A549 (cell line): ENCODE measurements at regions not wholly inside any gene's neighbourhood (a gene's known extent, or its start where the extent isn't known, plus 50 kb on each side); places are given as distances from the start of the nearest gene placed in this dataset.

Experiments used
- ATAC-seq, 2 experiments: fragments of 200-7000 bp in 1 of 2; fragments of >200 bp in 1 of 2; cut with Nextera tagmentation in 1 of 2; cut with Tn5 transposase in 1 of 2; 3 replicates each; pipeline versions ENCODE4 v1.8.0 to v1.9.1; 2018 to 2020; ENCODE audit warnings: mild to moderate bottlenecking in 1 of 2, moderate library complexity in 1 of 2
- CTCF ChIA-PET: fragments of 300-600 bp; sonication (Branson Sonifier 250); formaldehyde crosslinking; extraction: SDS; loops from one replicate; lab custom pipeline; 2021; ENCODE audit warnings: antibody characterized with exemption, inconsistent platforms; lab: Yijun Ruan, JAX
- POLR2A ChIA-PET: fragments of 350-600 bp; formaldehyde crosslinking; extraction: SDS; loops from one replicate; lab custom pipeline; 2021; ENCODE audit warnings: antibody characterized with exemption, inconsistent platforms; lab: Yijun Ruan, JAX
- DNase-seq, 2 experiments: peaks; one replicate each; pipeline versions ENCODE4 v3.0.0 to v3.0.0-alpha.2; 2011 to 2016; ENCODE audit warnings: low read depth in 1 of 2, low spot score in 1 of 2
- FAIRE-seq: peaks from 2 replicates; lab custom pipeline; 2011; peaks lifted over from hg19 to GRCh38; lab: Jason Lieb, UNC
- H3K27ac ChIP-seq, 2 experiments: fragments of >200 bp; sonication (Bioruptor Twin); formaldehyde crosslinking; 3 replicates each; pipeline ENCODE4 v1.5.1; 2016 to 2017
- H3K4me1 ChIP-seq: fragments of >200 bp; sonication (Bioruptor Twin); formaldehyde crosslinking; 3 replicates; pipeline ENCODE4 v1.6.1; 2016
- H3K4me2 ChIP-seq: fragments of >200 bp; sonication (Bioruptor Twin); formaldehyde crosslinking; 3 replicates; pipeline ENCODE4 v1.6.1; 2016
- H3K4me3 ChIP-seq: fragments of >200 bp; sonication (Bioruptor Twin); formaldehyde crosslinking; 3 replicates; pipeline ENCODE4 v1.5.1; 2016
- H3K9me3 ChIP-seq: fragments of >200 bp; sonication (Bioruptor Twin); formaldehyde crosslinking; 3 replicates; pipeline ENCODE4 v1.6.1; 2016
- CHD2 ChIP-seq: fragments of 150-350 bp; IDR thresholded peaks from 2 replicates; pipeline ENCODE4 v1.6.1; 2014; ENCODE audit warnings: low read length; ENCODE audit not compliant: partially characterized antibody
- CHD4 ChIP-seq: fragments of 200-600 bp; sonication (generic); IDR thresholded peaks from 2 replicates; pipeline ENCODE4 v1.6.1; 2016; ENCODE audit warnings: antibody characterized with exemption, mild to moderate bottlenecking, borderline replicate concordance
- EP300 ChIP-seq, 2 experiments: fragments of >200 bp; sonication (Bioruptor Twin); formaldehyde crosslinking; IDR thresholded peaks; 2 replicates in 1 of 2; 3 replicates in 1 of 2; pipeline ENCODE4 v1.6.1; 2016 to 2017
- FOSB ChIP-seq: fragments of 250-450 bp; sonication (Bioruptor Pico); IDR thresholded peaks from 2 replicates; pipeline ENCODE4 v1.5.0; 2020; ENCODE audit warnings: mild to moderate bottlenecking, moderate library complexity
- FOSL2 ChIP-seq, 2 experiments: fragments of 450-650 bp in 1 of 2; fragments of >200 bp in 1 of 2; sonication (Bioruptor Twin) in 1 of 2; formaldehyde crosslinking; IDR thresholded peaks; 2 replicates each; pipeline versions ENCODE4 v1.5.0 to v1.6.1; 2016 to 2020; ENCODE audit warnings: mild to moderate bottlenecking in 1 of 2, moderate library complexity in 1 of 2
- FOXS1 ChIP-seq: fragments of 250-450 bp; sonication (Bioruptor Pico); IDR thresholded peaks from 2 replicates; pipeline ENCODE4 v1.5.0; 2020; ENCODE audit warnings: mild to moderate bottlenecking, moderate library complexity
- GATA3 ChIP-seq: IDR thresholded peaks from 2 replicates; pipeline ENCODE4 v1.6.1; 2012; ENCODE audit warnings: borderline replicate concordance
- HEYL ChIP-seq: fragments of 250-450 bp; sonication (Bioruptor Pico); IDR thresholded peaks from 2 replicates; pipeline ENCODE4 v1.8.0; 2021; ENCODE audit warnings: mild to moderate bottlenecking, moderate library complexity
- JUN ChIP-seq, 2 experiments: fragments of >200 bp; sonication (Bioruptor Twin); formaldehyde crosslinking; IDR thresholded peaks; 2 replicates in 1 of 2; 3 replicates in 1 of 2; pipeline ENCODE4 v1.6.1; 2016 to 2017
- KDM5A ChIP-seq: fragments of 200-600 bp; sonication (generic); IDR thresholded peaks from 2 replicates; pipeline ENCODE4 v1.6.1; 2016; ENCODE audit warnings: antibody characterized with exemption, mild to moderate bottlenecking
- MAFK ChIP-seq: fragments of 450-650 bp; IDR thresholded peaks from 2 replicates; pipeline ENCODE4 v1.6.1; 2014; ENCODE audit not compliant: partially characterized antibody
- NPAS2 ChIP-seq: fragments of 250-450 bp; sonication (Bioruptor Pico); IDR thresholded peaks from 2 replicates; pipeline ENCODE4 v1.8.0; 2022; ENCODE audit warnings: mild to moderate bottlenecking, moderate library complexity, borderline replicate concordance
- NR3C1 ChIP-seq: fragments of >200 bp; sonication (Bioruptor Twin); formaldehyde crosslinking; IDR thresholded peaks from 3 replicates; pipeline ENCODE4 v1.6.1; 2017
- PHF8 ChIP-seq: fragments of 200-600 bp; sonication (generic); IDR thresholded peaks from 2 replicates; pipeline ENCODE4 v1.6.1; 2016; ENCODE audit warnings: low read depth, mild to moderate bottlenecking, antibody characterized with exemption, moderate library complexity, borderline replicate concordance
- RAD21 ChIP-seq, 2 experiments: fragments of >200 bp in 1 of 2; sonication (Bioruptor Twin) in 1 of 2; formaldehyde crosslinking in 1 of 2; IDR thresholded peaks in 1 of 2; conservative IDR thresholded peaks in 1 of 2; 2 replicates in 1 of 2; 3 replicates in 1 of 2; pipeline ENCODE4 v1.6.1; 2012 to 2018; ENCODE audit warnings: inconsistent platforms in 1 of 2
- RARB ChIP-seq: fragments of 250-450 bp; sonication (Bioruptor Pico); IDR thresholded peaks from 2 replicates; pipeline ENCODE4 v1.8.0; 2021; ENCODE audit warnings: mild to moderate bottlenecking, moderate library complexity
- RCOR1 ChIP-seq: fragments of 150-350 bp; IDR thresholded peaks from 2 replicates; pipeline ENCODE4 v1.6.1; 2014; ENCODE audit warnings: antibody characterized with exemption, low read length, low read depth
- RFX5 ChIP-seq: fragments of 450-650 bp; IDR thresholded peaks from 2 replicates; pipeline ENCODE4 v1.7.1; 2014; ENCODE audit warnings: antibody characterized with exemption, mild to moderate bottlenecking, moderate library complexity
- RNF2 ChIP-seq: fragments of 200-600 bp; sonication (generic); IDR thresholded peaks from 2 replicates; pipeline ENCODE4 v1.6.1; 2016; ENCODE audit warnings: low read depth, mild to moderate bottlenecking, antibody characterized with exemption, moderate library complexity, borderline replicate concordance
- SREBF2 ChIP-seq: fragments of 450-650 bp; IDR thresholded peaks from 2 replicates; pipeline ENCODE4 v1.6.1; 2014; ENCODE audit warnings: mild to moderate bottlenecking, moderate library complexity
- ZFP36 ChIP-seq: fragments of 450-650 bp; IDR thresholded peaks from 2 replicates; pipeline ENCODE4 v1.6.1; 2014; ENCODE audit warnings: borderline replicate concordance; ENCODE audit not compliant: partially characterized antibody
- ZSCAN20 ChIP-seq: fragments of 250-450 bp; sonication (Bioruptor Pico); IDR thresholded peaks from 2 replicates; pipeline ENCODE4 v1.8.0; 2022; ENCODE audit warnings: mild to moderate bottlenecking, moderate library complexity
- WGBS: methylation state at CpG from one replicate; pipeline ENCODE4 v1.1.6; 2017; ENCODE audit errors: missing lambda C conversion rate; 5-methylcytosine and 5-hydroxymethylcytosine counted together
- TF ChIP-seq, protein P1 (sequence below): IDR thresholded peaks from 2 replicates; pipeline ENCODE4 v1.6.1; 2012
- TF ChIP-seq, protein P2 (sequence below): fragments of 250-450 bp; sonication (Bioruptor Pico); IDR thresholded peaks from 2 replicates; pipeline ENCODE4 v1.5.0; 2020; ENCODE audit warnings: low read depth, mild to moderate bottlenecking, moderate library complexity
- TF ChIP-seq, protein P3 (sequence below): fragments of >200 bp; sonication (Bioruptor Twin); formaldehyde crosslinking; IDR thresholded peaks from 2 replicates; pipeline ENCODE4 v1.6.1; 2016
- TF ChIP-seq, protein P4 (sequence below): fragments of 450-650 bp; IDR thresholded peaks from 2 replicates; pipeline ENCODE4 v1.6.1; 2014; ENCODE audit warnings: antibody characterized with exemption
- TF ChIP-seq, protein P5 (sequence below): fragments of 150-350 bp; IDR thresholded peaks from 2 replicates; pipeline ENCODE4 v1.6.1; 2014; ENCODE audit warnings: low read depth, mild to moderate bottlenecking, low read length
- TF ChIP-seq, protein P6 (sequence below): IDR thresholded peaks from 2 replicates; pipeline ENCODE4 v1.6.1; 2012; ENCODE audit warnings: low read depth, borderline replicate concordance

DNA sequence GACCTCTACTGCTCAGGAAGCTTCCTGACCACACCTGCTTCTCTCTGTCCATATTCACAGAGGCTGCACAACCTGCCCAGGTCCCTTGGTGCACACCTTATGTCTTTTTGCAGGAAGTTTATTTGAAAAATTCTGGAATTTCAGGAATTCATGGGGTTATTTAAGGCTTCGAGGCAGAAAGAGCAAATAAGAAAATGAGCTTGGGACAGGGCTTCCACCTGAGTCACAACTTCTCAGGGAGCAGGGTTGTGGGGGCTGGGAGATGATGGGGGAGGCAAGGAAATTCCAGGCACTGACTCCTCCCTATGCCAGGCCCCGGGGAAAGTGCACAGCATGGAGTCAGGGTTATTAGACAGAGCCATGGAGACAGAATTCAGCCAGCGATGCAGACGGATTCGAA is 57.7 kb downstream of the INHBB start:
- H3K27ac ChIP-seq: peak overlapping the region; percentile 63 to 84
- peak in 1 of 2 experiments; percentile 75 for DNase-seq
- peak in 1 of 2 experiments; percentile 42; a peak in 1 of 5 replicates for TF ChIP-seq JUN (IDR thresholded peaks at IDR 0.05)
- no peak for TF ChIP-seq KDM5A
- peak in 1 of 2 experiments; percentile 41; a peak in 1 of 5 replicates for TF ChIP-seq EP300 (IDR thresholded peaks at IDR 0.05)
- 0 out of 5 replicates have a peak, but pooled peaks of 1 of the 2 experiments have one; percentile 14 for TF ChIP-seq RAD21 (conservative IDR thresholded peaks at IDR 0.05 in 1 of 2, IDR thresholded peaks at IDR 0.05 in 1 of 2)
- no peak for TF ChIP-seq NPAS2 (CRISPR knock-in tag)
- TF ChIP-seq, protein P1, sequence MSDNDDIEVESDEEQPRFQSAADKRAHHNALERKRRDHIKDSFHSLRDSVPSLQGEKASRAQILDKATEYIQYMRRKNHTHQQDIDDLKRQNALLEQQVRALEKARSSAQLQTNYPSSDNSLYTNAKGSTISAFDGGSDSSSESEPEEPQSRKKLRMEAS: peak; percentile 47; the same call in 1 of the 2 replicates
- TF ChIP-seq FOSB (CRISPR knock-in tag): no peak
- TF ChIP-seq GATA3: no peak
- TF ChIP-seq ZSCAN20: no peak
- TF ChIP-seq, protein P2, sequence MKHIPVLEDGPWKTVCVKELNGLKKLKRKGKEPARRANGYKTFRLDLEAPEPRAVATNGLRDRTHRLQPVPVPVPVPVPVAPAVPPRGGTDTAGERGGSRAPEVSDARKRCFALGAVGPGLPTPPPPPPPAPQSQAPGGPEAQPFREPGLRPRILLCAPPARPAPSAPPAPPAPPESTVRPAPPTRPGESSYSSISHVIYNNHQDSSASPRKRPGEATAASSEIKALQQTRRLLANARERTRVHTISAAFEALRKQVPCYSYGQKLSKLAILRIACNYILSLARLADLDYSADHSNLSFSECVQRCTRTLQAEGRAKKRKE (CRISPR knock-in tag): no peak
- no peak for TF ChIP-seq FOXS1
- TF ChIP-seq CHD2: no peak
- TF ChIP-seq FOSL2 (IDR thresholded peaks at IDR 0.05): no peak
- peak; percentile 46; the same call in 1 of the 2 replicates for TF ChIP-seq FOSL2 (CRISPR knock-in tag; IDR thresholded peaks at IDR 0.05)
- TF ChIP-seq PHF8: no peak

GRCh38 chr2:120404274-120404673 is 58.3 kb downstream of the INHBB start:
- Histone ChIP-seq H3K4me2 (peak overlapping the region; percentile 55), H3K4me3 (no peak overlapping the region), H3K27ac (peak overlapping the region; percentile 63 to 84), H3K4me1 (peaks cover 44% of the 10 kb centered on the region), H3K9me3 (peaks cover 4% of the 10 kb centered on the region; the same call in 2 of the 3 replicates)
- DNase-seq (no peak), FAIRE-seq (no peak), ATAC-seq (no peak)
- TF ChIP-seq RNF2 (no peak), PHF8 (no peak), CHD4 (no peak), NR3C1 (no peak), RCOR1 (no peak), MAFK (no peak), ZFP36 (no peak), RFX5 (no peak), HEYL (CRISPR knock-in tag) (no peak), CHD2 (no peak), FOSL2 (IDR thresholded peaks at IDR 0.05) (no peak), FOSL2 (CRISPR knock-in tag; IDR thresholded peaks at IDR 0.05) (no peak), SREBF2 (no peak), RAD21 (conservative IDR thresholded peaks at IDR 0.05 in 1 of 2, IDR thresholded peaks at IDR 0.05 in 1 of 2) (no peak), RARB (CRISPR knock-in tag) (no peak)
- TF ChIP-seq, protein P3, sequence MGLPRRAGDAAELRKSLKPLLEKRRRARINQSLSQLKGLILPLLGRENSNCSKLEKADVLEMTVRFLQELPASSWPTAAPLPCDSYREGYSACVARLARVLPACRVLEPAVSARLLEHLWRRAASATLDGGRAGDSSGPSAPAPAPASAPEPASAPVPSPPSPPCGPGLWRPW: no peak
- TF ChIP-seq, protein P4, sequence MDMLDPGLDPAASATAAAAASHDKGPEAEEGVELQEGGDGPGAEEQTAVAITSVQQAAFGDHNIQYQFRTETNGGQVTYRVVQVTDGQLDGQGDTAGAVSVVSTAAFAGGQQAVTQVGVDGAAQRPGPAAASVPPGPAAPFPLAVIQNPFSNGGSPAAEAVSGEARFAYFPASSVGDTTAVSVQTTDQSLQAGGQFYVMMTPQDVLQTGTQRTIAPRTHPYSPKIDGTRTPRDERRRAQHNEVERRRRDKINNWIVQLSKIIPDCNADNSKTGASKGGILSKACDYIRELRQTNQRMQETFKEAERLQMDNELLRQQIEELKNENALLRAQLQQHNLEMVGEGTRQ: no peak
- TF ChIP-seq, protein P5, sequence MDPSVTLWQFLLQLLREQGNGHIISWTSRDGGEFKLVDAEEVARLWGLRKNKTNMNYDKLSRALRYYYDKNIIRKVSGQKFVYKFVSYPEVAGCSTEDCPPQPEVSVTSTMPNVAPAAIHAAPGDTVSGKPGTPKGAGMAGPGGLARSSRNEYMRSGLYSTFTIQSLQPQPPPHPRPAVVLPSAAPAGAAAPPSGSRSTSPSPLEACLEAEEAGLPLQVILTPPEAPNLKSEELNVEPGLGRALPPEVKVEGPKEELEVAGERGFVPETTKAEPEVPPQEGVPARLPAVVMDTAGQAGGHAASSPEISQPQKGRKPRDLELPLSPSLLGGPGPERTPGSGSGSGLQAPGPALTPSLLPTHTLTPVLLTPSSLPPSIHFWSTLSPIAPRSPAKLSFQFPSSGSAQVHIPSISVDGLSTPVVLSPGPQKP: no peak
- TF ChIP-seq, protein P6, sequence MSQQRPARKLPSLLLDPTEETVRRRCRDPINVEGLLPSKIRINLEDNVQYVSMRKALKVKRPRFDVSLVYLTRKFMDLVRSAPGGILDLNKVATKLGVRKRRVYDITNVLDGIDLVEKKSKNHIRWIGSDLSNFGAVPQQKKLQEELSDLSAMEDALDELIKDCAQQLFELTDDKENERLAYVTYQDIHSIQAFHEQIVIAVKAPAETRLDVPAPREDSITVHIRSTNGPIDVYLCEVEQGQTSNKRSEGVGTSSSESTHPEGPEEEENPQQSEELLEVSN: no peak
- ChIA-PET POLR2A (no interaction called here), CTCF (interaction anchor here (1.0 to 2.5 kb wide), 7 partner anchors 11 to 276 kb away, joined by 3 to 8 read pairs (median 5); no protein-coding TSS in a partner anchor)
- WGBS: 90% methylated on average over 3 of the region's 3 CpGs

More for the DNA sequence above, 57.7 kb downstream of the INHBB start:
- Histone ChIP-seq H3K4me1 (peaks cover 50% of the 10 kb centered on the region), H3K4me3 (no peak overlapping the region), H3K9me3 (no peaks in the 10 kb centered on the region), H3K4me2 (peak overlapping the region; percentile 55)
- no peak for FAIRE-seq
- 43% methylated on average over 5 of the region's 5 CpGs for WGBS
- ChIA-PET CTCF (interaction anchor here (1.0 to 2.5 kb wide), 6 partner anchors 10 to 277 kb away, joined by 3 to 8 read pairs (median 5); no protein-coding TSS in a partner anchor), POLR2A (no interaction called here)
- ATAC-seq: peak in 1 of 2 experiments; percentile 25; a peak in 3 of 6 replicates
